ENCODE measurements at regions not wholly inside any gene's neighbourhood (a gene's known extent, or its start where the extent isn't known, plus 50 kb on each side); places are given as distances from the start of the nearest gene placed in this dataset.

DNA sequence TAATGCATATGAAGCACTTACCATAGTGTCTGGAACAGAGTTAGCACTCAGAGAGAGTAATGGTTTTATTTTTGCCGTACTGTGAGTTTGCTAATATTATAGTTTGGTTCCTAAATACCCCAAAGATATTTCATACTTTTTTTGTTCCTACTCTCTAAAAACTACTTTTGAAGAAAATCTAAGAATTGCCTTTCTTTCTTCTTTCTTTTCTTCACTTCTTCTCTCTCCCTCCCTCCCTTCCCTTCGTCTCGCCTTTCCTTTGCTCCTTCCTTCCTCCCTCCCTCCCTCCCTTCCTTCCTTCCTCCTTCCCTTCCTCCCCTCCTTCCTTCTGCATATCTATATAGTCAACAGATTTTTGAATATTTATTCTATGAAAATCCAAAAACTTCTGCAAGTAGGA lies 351.7 kb upstream of the RSPO3 start:
- 29% methylated on average over 3 of the region's 3 CpGs for WGBS (ENCODE audit: insufficient coverage, insufficient replicate concordance, low lambda C conversion rate, missing lambda C conversion rate)
- POLR2A ChIA-PET: interaction anchor here (0.5 kb wide), 1 partner anchor 9 kb away, joined by 10 read pairs; no protein-coding TSS in a partner anchor
- RAD21 ChIA-PET (ENCODE audit: unreplicated experiment): no interaction called here
- no peak overlapping the region for H2AFZ ChIP-seq (ENCODE audit: control insufficient read depth, low read depth, low read length)
- H3K27ac ChIP-seq (ENCODE audit: control insufficient read depth, insufficient read depth): no peak overlapping the region
- H3K9ac ChIP-seq (ENCODE audit: control insufficient read depth, insufficient read depth, low read length): no peak overlapping the region
- no peak for TF ChIP-seq NFYB (IDR thresholded peaks at IDR 0.05; ENCODE audit: insufficient read depth, low read depth, low read length)
- TF ChIP-seq, protein P1, sequence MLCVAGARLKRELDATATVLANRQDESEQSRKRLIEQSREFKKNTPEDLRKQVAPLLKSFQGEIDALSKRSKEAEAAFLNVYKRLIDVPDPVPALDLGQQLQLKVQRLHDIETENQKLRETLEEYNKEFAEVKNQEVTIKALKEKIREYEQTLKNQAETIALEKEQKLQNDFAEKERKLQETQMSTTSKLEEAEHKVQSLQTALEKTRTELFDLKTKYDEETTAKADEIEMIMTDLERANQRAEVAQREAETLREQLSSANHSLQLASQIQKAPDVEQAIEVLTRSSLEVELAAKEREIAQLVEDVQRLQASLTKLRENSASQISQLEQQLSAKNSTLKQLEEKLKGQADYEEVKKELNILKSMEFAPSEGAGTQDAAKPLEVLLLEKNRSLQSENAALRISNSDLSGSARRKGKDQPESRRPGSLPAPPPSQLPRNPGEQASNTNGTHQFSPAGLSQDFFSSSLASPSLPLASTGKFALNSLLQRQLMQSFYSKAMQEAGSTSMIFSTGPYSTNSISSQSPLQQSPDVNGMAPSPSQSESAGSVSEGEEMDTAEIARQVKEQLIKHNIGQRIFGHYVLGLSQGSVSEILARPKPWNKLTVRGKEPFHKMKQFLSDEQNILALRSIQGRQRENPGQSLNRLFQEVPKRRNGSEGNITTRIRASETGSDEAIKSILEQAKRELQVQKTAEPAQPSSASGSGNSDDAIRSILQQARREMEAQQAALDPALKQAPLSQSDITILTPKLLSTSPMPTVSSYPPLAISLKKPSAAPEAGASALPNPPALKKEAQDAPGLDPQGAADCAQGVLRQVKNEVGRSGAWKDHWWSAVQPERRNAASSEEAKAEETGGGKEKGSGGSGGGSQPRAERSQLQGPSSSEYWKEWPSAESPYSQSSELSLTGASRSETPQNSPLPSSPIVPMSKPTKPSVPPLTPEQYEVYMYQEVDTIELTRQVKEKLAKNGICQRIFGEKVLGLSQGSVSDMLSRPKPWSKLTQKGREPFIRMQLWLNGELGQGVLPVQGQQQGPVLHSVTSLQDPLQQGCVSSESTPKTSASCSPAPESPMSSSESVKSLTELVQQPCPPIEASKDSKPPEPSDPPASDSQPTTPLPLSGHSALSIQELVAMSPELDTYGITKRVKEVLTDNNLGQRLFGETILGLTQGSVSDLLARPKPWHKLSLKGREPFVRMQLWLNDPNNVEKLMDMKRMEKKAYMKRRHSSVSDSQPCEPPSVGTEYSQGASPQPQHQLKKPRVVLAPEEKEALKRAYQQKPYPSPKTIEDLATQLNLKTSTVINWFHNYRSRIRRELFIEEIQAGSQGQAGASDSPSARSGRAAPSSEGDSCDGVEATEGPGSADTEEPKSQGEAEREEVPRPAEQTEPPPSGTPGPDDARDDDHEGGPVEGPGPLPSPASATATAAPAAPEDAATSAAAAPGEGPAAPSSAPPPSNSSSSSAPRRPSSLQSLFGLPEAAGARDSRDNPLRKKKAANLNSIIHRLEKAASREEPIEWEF (IDR thresholded peaks at IDR 0.05; ENCODE audit: insufficient replicate concordance, low read depth, low read length): no peak
- CTCF ChIA-PET: no interaction called here
- no peaks in the 10 kb centered on the region for H3K27me3 ChIP-seq (replicated peaks in 1 of 2; ENCODE audit: control insufficient read depth in 2 of 2, insufficient read depth in 2 of 2, low read length in 1 of 2)
- no peak overlapping the region for H3K4me3 ChIP-seq
- SMC1A ChIA-PET (ENCODE audit: uncharacterized antibody, unreplicated experiment): no interaction called here
- FAIRE-seq (no peak), DNase-seq (ENCODE audit: low read depth, low spot score) (no peak), ATAC-seq (no peak)
- in situ Hi-C loops (cut with MboI): no loop called here
- BruUV-seq (replicated peaks): no TSS peak
- H3K4me1 ChIP-seq (ENCODE audit: control insufficient read depth, insufficient read depth, low read length): no peaks in the 10 kb centered on the region
- no peaks in the 10 kb centered on the region for H4K20me1 ChIP-seq (ENCODE audit: control insufficient read depth, insufficient read depth)
- no peak overlapping the region for H3K4me2 ChIP-seq (ENCODE audit: control insufficient read depth, insufficient read depth)
- H3K79me2 ChIP-seq (ENCODE audit: control insufficient read depth, insufficient read depth, low read length): no peaks in the 10 kb centered on the region
- H3K36me3 ChIP-seq (ENCODE audit: control insufficient read depth in 2 of 2, insufficient read depth in 2 of 2, low read length in 1 of 2): no peaks in the 10 kb centered on the region
- intact Hi-C loops (cut with micrococcal nuclease; ENCODE audit: unreplicated experiment): no loop called here
- no peaks in the 10 kb centered on the region for H3K9me3 ChIP-seq (replicated peaks; ENCODE audit: control insufficient read depth, insufficient read depth, low read length)

Measured in GM12878 (cell line).